ENCODE measurements at regions not wholly inside any gene's neighbourhood (a gene's known extent, or its start where the extent isn't known, plus 50 kb on each side); places are given as distances from the start of the nearest gene placed in this dataset.
"Not testable (repeated sequence)": the region's sequence is repeated elsewhere in the genome, so short reads cannot be mapped to it uniquely, and the experiment has no call there.

DNA sequence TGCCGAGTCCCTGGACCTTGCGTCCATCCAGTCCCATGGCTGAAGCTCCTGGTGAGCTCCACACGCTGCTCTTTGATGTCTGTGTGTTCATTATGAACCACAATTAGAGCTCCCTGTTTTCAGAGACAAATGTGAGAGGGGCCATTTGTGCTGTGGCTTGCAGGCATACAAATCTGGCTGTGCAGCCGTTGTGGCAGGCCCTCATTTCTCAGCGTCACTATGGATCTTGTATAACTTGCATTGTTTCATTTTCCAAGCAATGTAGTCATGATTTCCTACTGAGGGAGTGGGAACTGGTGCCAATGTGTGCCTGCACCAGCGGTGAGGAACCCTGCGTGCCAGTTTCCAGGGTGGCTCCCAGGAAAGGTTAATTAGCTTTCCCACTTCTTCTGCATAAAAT is 542.6 kb downstream of the TMEM114 start:
- peak in 7 of 14 donors; percentile 1 to 52 (median 32) for DNase-seq

DNA sequence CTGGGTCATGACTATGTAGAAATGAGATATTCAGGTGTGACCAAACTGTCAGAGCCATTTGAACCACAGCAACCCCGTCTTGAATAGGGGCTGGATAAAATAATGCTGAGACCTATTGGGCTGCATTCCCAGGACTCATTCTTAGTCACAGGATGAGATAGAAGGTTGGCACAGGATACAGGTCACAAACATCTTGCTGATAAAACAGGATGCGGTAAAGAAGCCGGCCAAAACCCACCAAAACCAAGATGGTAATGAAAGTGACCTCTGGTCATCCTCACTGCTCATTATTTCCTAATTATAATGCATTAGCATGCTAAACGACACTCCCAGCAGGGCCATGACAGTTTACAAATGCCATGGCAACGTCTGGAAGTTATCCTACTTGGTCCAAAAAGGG is 545.5 kb downstream of the TMEM114 start:
- no peak for DNase-seq

DNA sequence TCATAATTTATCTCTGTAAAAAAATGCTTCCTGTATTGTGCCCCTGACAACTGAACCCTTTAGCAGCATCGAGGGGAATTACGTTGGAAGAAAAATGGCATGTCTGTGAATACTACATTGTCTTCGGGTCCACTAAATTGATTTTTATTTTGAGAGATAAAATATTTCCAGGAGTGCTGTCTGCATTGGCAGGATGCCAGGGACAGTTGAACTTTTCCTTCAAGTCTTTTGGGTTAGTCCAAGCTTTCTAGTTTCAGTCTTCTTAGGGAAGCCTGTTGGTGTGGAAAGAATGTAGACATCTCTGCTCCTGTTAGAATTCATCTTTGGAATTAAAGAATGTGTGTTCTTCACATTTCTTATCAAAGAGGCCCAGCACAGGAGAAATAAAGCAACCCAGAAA is 557.9 kb downstream of the TMEM114 start:
- no peak for DNase-seq

DNA sequence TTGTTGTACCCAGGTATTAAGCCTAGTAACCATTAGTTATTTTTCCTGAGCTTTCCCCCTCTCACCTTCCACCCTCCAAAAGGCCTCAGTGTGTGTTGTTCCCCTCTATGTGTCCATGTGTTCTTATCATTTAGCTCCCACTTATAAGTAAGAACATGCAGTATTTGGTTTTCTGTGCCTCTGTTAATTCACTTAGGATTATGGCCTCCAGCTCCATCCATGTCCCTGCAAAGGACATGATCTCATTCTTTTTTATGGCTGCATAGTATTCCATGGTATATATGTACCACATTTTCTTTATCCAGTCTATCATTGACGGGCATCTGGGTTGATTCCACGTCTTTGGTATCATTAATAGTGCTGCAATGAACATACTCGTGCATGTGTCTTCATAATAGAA is 560.3 kb downstream of the TMEM114 start:
- not testable (repeated sequence) for DNase-seq

DNA sequence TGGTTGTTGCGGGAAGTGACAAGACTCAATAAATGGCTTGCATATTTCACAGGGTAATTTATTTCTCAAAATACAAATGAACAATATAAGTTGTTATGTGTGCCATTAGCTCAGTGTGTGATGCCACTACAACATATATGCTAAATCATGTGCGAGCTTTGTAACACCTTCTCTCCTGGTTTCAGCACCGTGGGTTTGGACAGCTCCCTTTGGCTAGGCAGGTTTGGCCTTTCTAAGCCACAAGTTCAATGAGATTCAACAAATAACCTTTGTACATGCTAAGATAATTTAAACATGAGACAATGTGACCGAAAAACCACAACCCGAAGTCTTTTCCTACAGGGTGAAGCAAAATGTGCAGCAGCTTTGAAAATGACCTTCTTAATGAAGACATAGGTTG is 563.9 kb downstream of the TMEM114 start:
- no peak for DNase-seq

DNA sequence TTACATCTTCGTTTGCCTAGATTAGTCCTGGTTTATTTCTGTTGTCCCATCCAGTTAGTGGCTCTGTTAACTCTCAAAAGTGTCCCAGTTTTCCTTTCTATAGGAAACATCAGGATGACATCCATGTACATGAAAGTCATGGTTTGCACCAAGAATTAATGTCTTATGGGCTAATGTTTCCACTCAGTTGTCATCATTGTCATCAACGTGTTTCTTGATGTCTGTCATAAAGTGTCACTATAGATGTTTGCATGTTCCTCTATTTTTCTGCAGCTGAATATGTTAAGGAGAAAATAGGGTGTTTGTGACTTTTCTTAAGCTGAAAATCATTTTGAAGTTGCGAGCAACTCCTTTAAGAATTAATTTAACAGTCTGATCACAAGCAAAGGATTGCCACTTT is 567.0 kb downstream of the TMEM114 start:
- DNase-seq: no peak

DNA sequence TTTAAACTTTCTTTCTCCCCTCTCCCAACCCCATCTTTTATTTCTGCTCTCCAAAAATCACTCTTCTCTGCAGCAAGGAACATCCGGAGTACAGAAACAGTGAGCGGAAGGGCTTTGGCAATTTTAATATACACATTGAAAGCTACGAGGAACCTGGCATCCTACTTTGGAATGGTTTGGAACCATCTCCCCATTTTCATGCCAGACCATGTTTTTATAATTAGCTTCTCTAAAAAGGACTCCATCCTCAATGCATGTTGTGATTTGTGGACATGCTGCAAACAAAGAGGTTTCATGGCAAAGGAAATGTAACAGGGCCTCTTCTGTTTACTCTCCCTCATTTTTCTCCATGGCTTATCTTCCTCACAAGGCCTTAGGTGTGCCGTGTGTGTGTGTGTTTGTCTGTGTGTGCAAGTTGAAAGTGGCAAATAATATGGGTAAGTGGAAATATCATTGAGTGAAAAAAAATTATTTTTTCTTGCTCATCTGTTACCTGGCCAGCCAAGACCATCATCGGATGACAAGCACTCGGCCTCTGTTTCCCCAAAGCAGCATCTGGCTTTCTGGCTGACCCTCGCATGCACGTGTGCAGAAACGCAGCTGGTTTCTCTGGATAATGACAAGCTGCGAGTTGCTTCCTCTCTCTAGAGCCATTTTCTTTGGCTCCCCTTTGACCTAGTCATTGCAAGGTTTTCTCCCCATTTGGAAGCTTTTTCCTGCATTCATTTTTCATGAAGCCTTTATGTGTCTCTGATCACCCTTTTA is 585.0 kb downstream of the TMEM114 start:
- peak in 1 of 14 donors; percentile 15 for DNase-seq

DNA sequence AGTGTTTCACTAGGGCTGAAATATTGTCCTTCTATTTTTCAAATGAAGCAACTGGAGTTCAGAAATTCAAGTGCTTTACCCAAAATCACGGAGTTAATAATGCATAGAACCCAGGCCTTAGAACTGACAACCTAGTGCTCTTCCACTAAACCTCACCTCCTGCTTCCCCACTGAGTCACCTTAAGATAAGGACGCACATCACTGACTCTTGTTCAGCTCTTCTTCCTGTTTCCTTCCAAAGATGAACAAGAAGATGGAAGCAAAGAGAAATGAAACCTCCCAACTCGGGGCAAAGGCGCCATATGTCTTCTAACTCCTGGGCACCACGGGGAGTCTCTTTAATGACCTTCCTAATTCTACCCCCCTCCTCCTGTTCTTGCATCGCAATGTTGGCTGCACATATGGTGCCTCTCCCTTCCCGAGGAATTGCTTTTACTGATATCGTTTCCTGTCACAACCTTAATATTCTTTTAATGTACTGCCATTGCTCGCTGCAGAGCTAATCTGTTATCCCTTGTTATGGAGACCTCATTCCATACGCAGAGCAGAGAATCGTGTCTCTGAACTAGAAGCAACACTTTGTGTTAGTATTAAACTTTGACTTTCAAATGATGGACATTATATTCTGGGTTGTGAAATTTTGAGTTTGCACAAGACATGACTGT is 591.4 kb downstream of the TMEM114 start:
- DNase-seq: no peak

DNA sequence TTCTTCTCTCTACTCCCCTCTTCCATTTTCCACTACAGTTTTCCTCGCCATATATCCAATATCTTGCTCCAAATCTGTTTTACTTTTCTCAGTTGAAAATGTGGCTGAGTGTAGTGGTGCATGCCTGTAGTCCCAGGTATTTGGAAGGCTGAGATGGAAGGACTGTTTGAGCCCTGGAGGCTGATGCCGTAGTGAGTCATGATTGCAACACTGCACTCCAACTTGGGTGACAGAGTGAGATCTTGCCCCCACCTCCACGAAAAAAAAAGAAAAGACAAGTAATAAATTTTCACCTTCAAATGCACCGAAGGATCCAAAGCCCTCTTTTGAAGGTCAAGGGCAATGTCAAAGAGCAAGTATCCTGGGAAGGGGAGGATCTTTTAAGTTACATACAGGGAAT is 592.3 kb downstream of the TMEM114 start:
- no peak for DNase-seq

DNA sequence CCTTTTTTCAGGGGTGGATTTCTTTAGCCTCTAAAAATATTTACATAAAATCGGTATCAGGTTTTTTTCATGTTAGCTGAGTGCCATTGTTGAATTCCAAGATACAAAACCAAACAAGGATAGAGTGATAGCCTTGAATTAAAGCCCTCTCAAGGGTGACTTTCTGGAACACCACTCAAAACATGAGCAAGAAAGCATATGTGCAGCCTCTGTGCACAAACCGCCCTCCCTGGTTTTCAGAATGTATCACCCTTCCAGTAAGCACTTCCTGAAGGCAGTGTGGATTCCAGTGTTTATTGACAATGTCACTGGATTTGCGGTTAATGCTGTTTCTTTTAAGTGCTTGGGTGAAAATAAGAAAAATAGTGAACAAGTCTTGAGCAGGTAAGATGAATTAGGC is 597.7 kb downstream of the TMEM114 start:
- DNase-seq: no peak

DNA sequence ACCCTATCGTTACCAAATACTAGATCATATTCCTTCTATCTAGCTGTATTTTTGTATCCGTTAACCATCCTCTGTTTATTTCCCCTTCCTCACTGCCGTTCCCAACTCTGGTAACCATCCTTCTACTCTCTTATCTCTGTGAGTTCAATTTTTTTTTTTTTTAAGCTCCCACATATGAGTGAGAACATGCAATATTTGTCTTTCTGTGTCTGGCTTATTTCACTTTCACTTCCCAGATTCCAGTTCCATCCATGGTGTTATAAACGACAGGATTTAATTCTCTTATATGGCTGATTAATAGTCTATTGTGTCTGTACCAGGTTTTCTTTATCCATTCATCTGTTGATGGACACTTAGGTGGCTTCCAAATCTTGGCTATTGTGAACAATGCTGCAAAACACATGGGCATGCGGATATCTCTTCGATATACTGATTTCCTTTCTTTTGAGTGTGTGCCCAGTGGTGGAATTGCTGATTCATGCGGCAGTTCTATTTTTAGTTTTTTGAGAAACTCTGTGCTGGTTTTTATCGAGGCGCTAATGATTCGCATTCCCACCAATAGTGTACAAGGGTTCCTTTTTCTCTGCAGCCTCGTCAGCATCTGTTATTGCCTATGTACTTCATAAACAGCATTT is 599.6 kb downstream of the TMEM114 start:
- DNase-seq: no peak

DNA sequence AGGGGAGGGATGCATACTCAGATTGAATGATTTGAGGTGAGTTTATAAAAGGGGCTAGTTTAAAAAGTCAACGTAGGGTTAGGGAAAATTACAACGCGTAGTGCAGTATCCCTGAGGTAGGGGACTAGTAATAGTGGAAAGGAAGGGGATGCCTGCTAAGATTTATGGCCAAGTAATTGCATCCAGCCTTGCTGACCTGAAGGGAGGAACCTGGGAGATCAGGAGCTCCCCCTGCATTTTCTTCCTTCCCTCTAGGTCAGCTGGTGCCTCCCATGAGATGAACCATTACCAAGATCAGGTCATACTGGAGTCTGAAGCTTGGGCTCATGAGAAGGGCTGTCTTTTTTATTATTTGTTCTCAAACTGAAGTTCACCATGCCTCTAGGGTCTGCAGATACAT is 606.6 kb downstream of the TMEM114 start:
- DNase-seq: no peak

DNA sequence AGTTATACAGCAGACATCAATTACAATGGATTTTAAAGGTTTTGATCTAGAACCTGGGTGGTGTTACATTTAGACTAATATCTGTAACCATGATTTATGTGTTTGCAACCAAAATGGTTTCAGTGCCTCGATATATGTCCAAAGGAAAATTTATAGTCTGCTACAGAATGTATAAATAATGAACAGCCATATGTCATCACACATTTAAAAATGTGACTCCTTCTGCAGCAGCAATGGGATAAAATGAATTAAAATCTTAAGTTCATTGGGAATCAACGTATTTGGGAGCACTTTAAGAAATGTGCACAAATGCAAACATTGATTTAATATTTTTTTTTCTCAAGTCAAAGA is 610.2 kb downstream of the TMEM114 start:
- DNase-seq: no peak

DNA sequence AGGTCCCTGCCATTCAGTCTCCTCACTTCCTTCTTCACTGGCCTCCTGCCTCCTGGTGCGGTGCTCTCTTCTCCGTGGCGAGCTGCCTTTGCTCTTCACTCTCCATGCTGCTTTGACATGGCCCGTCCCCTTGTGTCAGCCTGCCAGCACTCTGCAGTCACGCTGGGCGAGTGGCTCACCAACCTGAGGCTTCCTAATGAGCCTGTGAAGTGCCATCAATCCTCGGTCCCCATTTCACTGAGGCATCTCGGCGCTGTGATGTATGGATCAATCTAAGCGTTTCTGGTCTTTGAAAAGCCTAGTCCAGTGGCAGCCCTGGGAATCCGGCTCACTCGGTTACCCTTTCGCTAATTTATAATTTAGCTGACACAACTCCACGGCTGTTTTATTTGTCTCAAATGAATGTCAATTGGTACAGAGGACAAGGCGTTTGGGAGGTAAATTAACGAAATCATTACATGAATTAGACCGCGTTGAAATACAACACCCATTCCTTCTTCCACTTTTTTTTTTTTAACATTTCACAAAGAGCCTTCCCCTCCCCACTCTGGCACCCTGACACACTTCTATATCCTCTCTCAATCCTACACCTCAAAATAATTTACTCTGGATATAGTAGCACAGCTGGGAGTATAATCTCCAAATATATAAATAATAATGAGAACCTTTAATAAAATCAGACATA is 610.7 kb downstream of the TMEM114 start:
- DNase-seq: no peak

DNA sequence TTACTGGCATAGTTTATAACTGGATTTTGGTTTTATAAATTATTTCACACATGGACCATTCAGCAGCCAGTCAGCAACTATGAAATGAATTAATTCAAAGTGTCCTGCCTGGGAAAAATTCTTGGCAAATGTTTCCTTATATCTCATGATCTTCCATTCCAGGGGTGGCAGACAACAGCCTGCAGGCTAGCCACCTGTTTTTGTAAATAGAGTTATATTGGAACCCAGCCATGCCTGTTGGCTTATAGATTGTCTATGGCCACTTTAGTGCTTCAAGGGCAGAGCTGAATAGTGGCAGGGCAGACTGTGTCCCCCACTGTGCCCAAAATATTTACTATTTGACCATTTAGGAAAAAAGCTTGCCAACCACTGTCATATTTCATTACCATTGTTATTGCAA is 613.7 kb downstream of the TMEM114 start:
- no peak for DNase-seq

DNA sequence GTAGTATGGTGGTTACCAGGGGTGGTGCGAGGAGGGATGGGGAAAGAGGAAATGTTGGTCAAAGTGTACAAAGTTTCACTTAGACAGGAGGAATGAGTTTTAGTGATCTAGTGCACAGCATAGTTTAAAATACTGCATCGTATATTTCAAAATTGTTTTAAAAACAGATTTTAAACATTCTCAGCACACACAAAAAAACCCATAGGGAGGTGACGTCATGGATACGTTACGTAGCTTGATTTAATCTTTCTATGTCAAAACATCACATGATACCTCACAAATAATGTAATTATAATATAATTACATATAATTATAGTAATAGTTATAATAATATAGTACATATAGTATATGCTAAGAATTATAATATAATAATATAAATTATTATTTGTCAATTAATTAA is 614.2 kb downstream of the TMEM114 start:
- DNase-seq: no peak

DNA sequence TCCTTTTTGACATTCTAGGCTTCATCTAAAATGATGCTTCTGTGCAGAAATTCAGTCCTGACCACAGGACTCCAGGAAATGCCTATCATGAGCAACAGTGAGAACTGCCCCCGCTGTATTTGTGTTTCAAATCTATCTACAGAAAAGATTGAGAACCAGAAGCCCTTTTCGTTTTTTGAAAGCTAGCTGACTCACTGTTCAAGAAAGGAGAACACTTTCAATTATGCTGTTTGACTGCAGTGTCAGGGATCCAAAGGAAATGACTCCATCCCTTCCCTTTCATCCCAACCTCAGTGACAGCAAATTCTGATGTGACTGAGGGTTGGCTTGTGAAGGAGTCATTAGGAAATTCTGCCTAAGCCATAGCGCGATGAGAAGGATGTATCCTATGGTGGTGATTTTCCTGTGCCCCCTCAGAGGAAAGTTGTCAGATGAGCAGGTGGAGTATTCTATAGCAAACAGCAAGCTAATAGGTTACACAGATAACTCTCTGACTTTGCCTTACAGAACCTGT is 622.3 kb downstream of the TMEM114 start:
- no peak for DNase-seq

DNA sequence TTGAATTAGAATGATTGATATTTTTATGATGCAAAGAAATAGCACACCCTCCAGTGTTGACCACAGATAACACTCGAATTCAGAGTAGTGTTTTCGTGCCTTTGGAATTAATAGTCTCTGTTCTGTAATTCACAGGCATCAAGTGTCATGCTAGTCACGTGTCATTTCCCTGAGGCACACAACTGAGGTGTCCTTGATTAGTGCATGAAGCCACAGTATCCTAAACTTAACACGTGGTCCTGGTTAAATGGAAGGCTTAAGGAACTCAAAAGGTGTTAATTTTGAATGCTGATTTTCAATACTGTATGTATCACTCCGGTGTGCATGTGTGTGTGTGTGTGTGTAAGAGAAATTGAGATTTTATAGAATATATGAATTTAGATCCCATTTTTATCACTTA is 625.6 kb downstream of the TMEM114 start:
- no peak for DNase-seq

DNA sequence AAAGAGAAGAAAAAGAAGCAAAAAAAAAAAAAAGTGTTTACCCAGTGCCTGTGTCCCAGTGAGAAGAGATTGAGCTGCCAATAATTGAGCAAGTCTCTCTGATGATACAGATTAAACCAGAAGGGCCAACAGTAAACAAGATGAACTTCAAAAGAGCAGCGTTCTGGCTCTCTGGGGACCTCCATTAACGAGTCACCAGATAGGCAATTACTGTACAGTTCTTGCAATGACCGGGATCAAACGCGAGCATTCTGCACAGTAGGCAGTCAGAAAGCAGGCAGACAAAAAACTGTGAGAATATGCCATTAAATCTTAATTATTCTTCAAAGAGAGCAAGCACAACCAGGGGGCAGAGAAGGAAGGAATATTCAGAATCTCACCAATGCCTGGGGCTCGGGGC is 626.1 kb downstream of the TMEM114 start:
- no peak for DNase-seq

DNA sequence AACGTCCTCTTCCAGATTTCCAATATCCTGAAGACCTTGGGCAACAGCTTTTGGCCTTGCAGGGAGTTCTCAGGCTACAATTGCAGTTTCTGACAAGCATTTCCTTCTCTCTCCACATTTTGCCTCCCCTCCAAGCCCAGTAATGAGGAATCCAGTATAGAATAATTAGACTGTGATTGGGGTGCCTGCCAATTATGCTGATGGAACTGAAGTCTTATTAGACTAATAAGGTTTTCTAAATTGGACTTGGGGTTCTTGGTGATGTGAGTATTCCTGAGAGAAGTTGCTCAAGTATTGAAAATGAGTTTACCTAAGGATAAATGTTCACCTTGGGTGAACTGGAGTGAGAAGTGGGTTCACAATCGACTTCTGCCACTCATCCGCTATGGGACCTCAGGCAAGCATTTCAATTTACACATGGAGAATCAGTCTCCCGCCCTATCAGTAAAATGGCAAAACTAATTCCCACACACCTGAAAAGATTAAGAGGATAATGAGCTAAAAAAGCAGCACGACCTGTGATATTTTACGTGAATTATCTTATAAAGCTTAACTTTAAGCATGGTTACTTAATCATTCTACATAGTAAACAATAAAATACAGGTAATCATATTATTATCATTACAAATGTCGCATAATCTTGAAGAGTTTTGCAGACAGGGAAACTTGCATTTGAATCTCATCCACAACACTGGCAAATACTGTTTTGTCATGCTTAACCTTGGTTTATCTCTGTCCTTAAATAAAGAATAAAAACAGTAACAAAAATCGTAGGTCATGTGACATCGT is 628.0 kb downstream of the TMEM114 start:
- no peak for DNase-seq

DNA sequence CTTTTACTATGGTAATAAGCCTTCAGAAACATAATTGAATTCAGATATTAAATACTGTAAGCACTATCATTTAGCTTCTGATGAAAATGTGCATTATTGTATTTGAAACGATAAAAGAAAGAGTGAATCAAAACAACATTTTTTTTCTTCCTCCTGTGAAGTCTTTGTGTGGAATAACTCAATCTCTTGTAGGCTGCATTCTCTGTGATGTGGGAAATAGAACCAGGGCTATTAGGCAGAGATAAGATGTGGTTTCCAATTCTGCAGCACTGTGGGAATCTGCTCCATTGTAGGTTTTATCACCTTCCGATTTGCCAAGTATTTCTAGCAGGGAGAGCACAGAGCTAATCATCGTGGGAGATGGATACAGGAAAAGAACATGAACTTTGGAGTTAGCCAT is 624.5 kb downstream of the RBFOX1 start:
- DNase-seq: no peak

DNA sequence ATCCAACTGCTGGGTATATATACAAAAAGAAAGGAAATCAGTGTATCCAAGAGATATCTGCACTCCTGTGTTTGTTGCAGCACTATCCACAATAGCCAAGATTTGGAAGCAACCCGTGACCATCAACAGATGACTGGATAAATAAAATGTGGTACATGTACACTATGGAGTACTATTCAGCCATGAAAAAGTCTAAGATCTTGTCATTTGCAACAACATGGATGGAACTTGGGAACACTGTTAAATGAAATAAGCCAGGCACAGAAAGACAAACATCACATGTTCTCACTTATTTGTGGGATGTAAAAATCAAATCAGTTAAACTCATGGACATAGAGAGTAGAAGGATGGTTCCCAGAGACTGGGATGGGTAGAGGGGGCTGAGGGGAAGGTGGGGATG is 620.7 kb downstream of the RBFOX1 start:
- no peak for DNase-seq

Data from C1 segment of cervical spinal cord (tissue), 14 donors.